ENCODE measurements at regions not wholly inside any gene's neighbourhood (a gene's known extent, or its start where the extent isn't known, plus 50 kb on each side); places are given as distances from the start of the nearest gene placed in this dataset.

GRCh38 chr13:105441051-105441750, 1094.3 kb downstream of the EFNB2 start:
- peaks cover 6% of the 10 kb centered on the region; the same call in 2 of the 3 replicates for H3K4me1 Mint-ChIP-seq

More at GRCh38 chr13:105441051-105441750, 1094.3 kb downstream of the EFNB2 start:
- no peaks in the 10 kb centered on the region for H3K9me3 Mint-ChIP-seq
- TF ChIP-seq NANOG (IDR thresholded peaks at IDR 0.05; ENCODE audit: borderline replicate concordance) (no peak), ZNF114 (CRISPR knock-in tag; IDR thresholded peaks at IDR 0.05) (no peak), JUNB (IDR thresholded peaks at IDR 0.05; ENCODE audit: unreplicated experiment) (no peak), ZNF462 (CRISPR knock-in tag; IDR thresholded peaks at IDR 0.05) (no peak), CREB1 (CRISPR knock-in tag; IDR thresholded peaks at IDR 0.05; ENCODE audit: low read depth) (no peak), STAT1 (IDR thresholded peaks at IDR 0.05; ENCODE audit: unreplicated experiment) (no peak), ETS1 (IDR thresholded peaks at IDR 0.05) (no peak), EZH2phosphoT487 (IDR thresholded peaks at IDR 0.05; ENCODE audit: unreplicated experiment) (no peak), POLR2AphosphoS5 (IDR thresholded peaks at IDR 0.05; ENCODE audit: low read depth) (no peak), REST (IDR thresholded peaks at IDR 0.05; ENCODE audit: unreplicated experiment) (no peak), ZNF331 (CRISPR knock-in tag; IDR thresholded peaks at IDR 0.05; ENCODE audit: low read depth) (no peak), CTCF (conservative IDR thresholded peaks at IDR 0.05; ENCODE audit: low read depth in 2 of 2) (no peak), EZH2 (IDR thresholded peaks at IDR 0.05; ENCODE audit: low read depth, unreplicated experiment) (no peak)
- Histone ChIP-seq H3K27ac (ENCODE audit: low read depth) (no peak overlapping the region), H3K4me3 (no peak overlapping the region), H3K4me1 (ENCODE audit: insufficient read depth) (peaks cover 8% of the 10 kb centered on the region; the same call in 1 of the 2 replicates), H3K36me3 (ENCODE audit: insufficient read depth) (no peaks in the 10 kb centered on the region), H3K4me2 (no peak overlapping the region), H3F3A (replicated peaks; ENCODE audit: low read depth) (no peaks in the 10 kb centered on the region), H2AFZ (no peak overlapping the region), H4K20me1 (replicated peaks; ENCODE audit: insufficient read depth) (no peaks in the 10 kb centered on the region), H3K9me2 (ENCODE audit: insufficient read depth) (no peaks in the 10 kb centered on the region), H3K27me3 (ENCODE audit: insufficient read depth) (no peaks in the 10 kb centered on the region), H3K79me2 (replicated peaks; ENCODE audit: insufficient read depth) (no peaks in the 10 kb centered on the region)
- H3K27me3 Mint-ChIP-seq (ENCODE audit: insufficient read depth, low read depth, poor library complexity): no peaks in the 10 kb centered on the region
- no peaks in the 10 kb centered on the region for H3K36me3 Mint-ChIP-seq (ENCODE audit: low read depth)
- ATAC-seq (no peak), DNase-seq (ENCODE audit: low spot score) (no peak)
- H3K4me3 Mint-ChIP-seq: no peak overlapping the region
- H3K27ac Mint-ChIP-seq: no peak overlapping the region

Measured in GM23338 (cell line).